ENCODE measurements at regions not wholly inside any gene's neighbourhood (a gene's known extent, or its start where the extent isn't known, plus 50 kb on each side); places are given as distances from the start of the nearest gene placed in this dataset.

- TF ChIP-seq CTCF (IDR thresholded peaks at IDR 0.05): no peak
- no peak for TF ChIP-seq POLR2A (IDR thresholded peaks at IDR 0.05)
- Histone ChIP-seq H3K4me3 (no peak overlapping the region), H3K27ac (no peak overlapping the region), H3K4me1 (no peaks in the 10 kb centered on the region), H3K27me3 (no peaks in the 10 kb centered on the region), H3K9me3 (no peaks in the 10 kb centered on the region), H3K36me3 (ENCODE audit: low read depth, missing control alignments) (no peaks in the 10 kb centered on the region)
- no peak for DNase-seq
- intact Hi-C loops (cut with DNase I; ENCODE audit: low total_unique reads): no loop called here
- 35 to 42% methylated on average over 2 of the region's 2 CpGs for WGBS, 2 donors
Measured at GRCh38 chr2:17115042-17115441, 403.2 kb downstream of the RAD51AP2 start.

- H3K27ac ChIP-seq: no peak overlapping the region
- no peaks in the 10 kb centered on the region for H3K36me3 ChIP-seq (ENCODE audit: low read depth, missing control alignments)
- H3K9me3 ChIP-seq: no peaks in the 10 kb centered on the region
- H3K4me3 ChIP-seq: no peak overlapping the region
- intact Hi-C loops (cut with DNase I; ENCODE audit: low total_unique reads): no loop called here
- no peak for DNase-seq
- no peaks in the 10 kb centered on the region for H3K27me3 ChIP-seq
- H3K4me1 ChIP-seq: no peaks in the 10 kb centered on the region
- 27 to 60% methylated on average over 2 of the region's 2 CpGs for WGBS, 2 donors
- TF ChIP-seq POLR2A (IDR thresholded peaks at IDR 0.05) (no peak), CTCF (IDR thresholded peaks at IDR 0.05) (no peak)
Measured at GRCh38 chr2:17107871-17108270, 410.4 kb downstream of the RAD51AP2 start.

- 48 to 63% methylated on average over 2 of the region's 2 CpGs for WGBS, 2 donors
- H3K36me3 ChIP-seq (ENCODE audit: low read depth, missing control alignments): no peaks in the 10 kb centered on the region
- H3K4me3 ChIP-seq: no peak overlapping the region
- H3K27ac ChIP-seq: no peak overlapping the region
- no peak for DNase-seq
- H3K4me1 ChIP-seq: no peaks in the 10 kb centered on the region
- intact Hi-C loops (cut with DNase I; ENCODE audit: low total_unique reads): no loop called here
- TF ChIP-seq CTCF (IDR thresholded peaks at IDR 0.05) (no peak), POLR2A (IDR thresholded peaks at IDR 0.05) (no peak)
- H3K27me3 ChIP-seq: no peaks in the 10 kb centered on the region
- no peaks in the 10 kb centered on the region for H3K9me3 ChIP-seq
Measured at GRCh38 chr2:17107151-17107550, 411.1 kb downstream of the RAD51AP2 start.

- 85 to 88% methylated on average over 1 of the region's 1 CpG for WGBS, 2 donors
- H3K36me3 ChIP-seq (ENCODE audit: low read depth, missing control alignments): no peaks in the 10 kb centered on the region
- no peak overlapping the region for H3K4me3 ChIP-seq
- intact Hi-C loops (cut with DNase I; ENCODE audit: low total_unique reads): no loop called here
- DNase-seq: no peak
- no peak overlapping the region for H3K27ac ChIP-seq
- H3K4me1 ChIP-seq: no peaks in the 10 kb centered on the region
- no peaks in the 10 kb centered on the region for H3K27me3 ChIP-seq
- TF ChIP-seq CTCF (IDR thresholded peaks at IDR 0.05) (no peak), POLR2A (IDR thresholded peaks at IDR 0.05) (no peak)
- H3K9me3 ChIP-seq: no peaks in the 10 kb centered on the region
Measured at GRCh38 chr2:17106418-17106817, 411.8 kb downstream of the RAD51AP2 start.

- Histone ChIP-seq H3K27me3 (no peaks in the 10 kb centered on the region), H3K27ac (no peak overlapping the region), H3K4me3 (no peak overlapping the region), H3K4me1 (no peaks in the 10 kb centered on the region), H3K36me3 (ENCODE audit: low read depth, missing control alignments) (no peaks in the 10 kb centered on the region), H3K9me3 (no peaks in the 10 kb centered on the region)
- no peak for DNase-seq
- no peak for TF ChIP-seq POLR2A (IDR thresholded peaks at IDR 0.05)
- TF ChIP-seq CTCF (IDR thresholded peaks at IDR 0.05): no peak
- intact Hi-C loops (cut with DNase I; ENCODE audit: low total_unique reads): no loop called here
Measured at GRCh38 chr2:17104454-17104853, 413.8 kb downstream of the RAD51AP2 start.

All from testis (tissue), 2 donors.